Kidney (tissue), 13 donors: ENCODE measurements at regions not wholly inside any gene's neighbourhood (a gene's known extent, or its start where the extent isn't known, plus 50 kb on each side); places are given as distances from the start of the nearest gene placed in this dataset.
"Not testable (repeated sequence)": the region's sequence is repeated elsewhere in the genome, so short reads cannot be mapped to it uniquely, and the experiment has no call there.

Experiments used
- DNase-seq, 5 donors: peaks; one replicate each; pipeline ENCODE4 v3.0.0-alpha.2; 2013 to 2020
- FAIRE-seq: peaks from 2 replicates; lab custom pipeline; 2012; peaks lifted over from hg19 to GRCh38; lab: Jason Lieb, UNC
- H3K27ac ChIP-seq, 2 donors: one replicate each; pipeline ENCODE4 v1.7.0; 2013; ENCODE audit warnings: low read depth in 2 of 2, low read length in 2 of 2, inconsistent platforms in 1 of 2
- H3K27me3 ChIP-seq: one replicate; pipeline ENCODE4 v1.7.1; 2013; ENCODE audit warnings: low read length, inconsistent platforms; ENCODE audit not compliant: control insufficient read depth, insufficient read depth
- H3K36me3 ChIP-seq, 3 donors: one replicate each; pipeline versions ENCODE4 v1.7.0 to v1.7.1; 2013; ENCODE audit warnings: low read length in 3 of 3, control low read depth in 1 of 3, inconsistent platforms in 1 of 3; ENCODE audit not compliant: insufficient read depth in 3 of 3, control insufficient read depth in 2 of 3
- H3K4me1 ChIP-seq, 3 donors: one replicate each; pipeline versions ENCODE4 v1.7.0 to v1.7.1; 2013; ENCODE audit warnings: low read length in 3 of 3, inconsistent platforms in 1 of 3, low read depth in 1 of 3; ENCODE audit not compliant: control insufficient read depth in 2 of 3, insufficient read depth in 2 of 3
- H3K4me3 ChIP-seq, 3 donors: one replicate each; pipeline versions ENCODE4 v1.7.0 to v1.8.1; 2013; ENCODE audit warnings: low read length in 3 of 3, control low read depth in 1 of 3, inconsistent platforms in 1 of 3
- H3K9ac ChIP-seq, 3 donors: one replicate each; pipeline versions ENCODE4 v1.7.0 to v1.7.1; 2013; ENCODE audit warnings: low read length in 3 of 3, control low read depth in 1 of 3, inconsistent platforms in 1 of 3
- H3K9me3 ChIP-seq, 3 donors: one replicate each; pipeline versions ENCODE4 v1.7.0 to v1.7.1; 2013; ENCODE audit warnings: low read length in 3 of 3, control low read depth in 1 of 3, inconsistent platforms in 1 of 3; ENCODE audit not compliant: control insufficient read depth in 2 of 3, insufficient read depth in 1 of 3
- intact Hi-C: fragments of 100-400 bp; cut with DNase I; formaldehyde crosslinking; loops from one replicate; pipeline ENCODE4 v1.11.1; 2022
- TF ChIP-seq, protein P1 (sequence below): IDR thresholded peaks from 3 replicates; pipeline ENCODE4 v1.5.1; 2012; ENCODE audit warnings: mild to moderate bottlenecking, moderate library complexity, borderline replicate concordance; ENCODE audit not compliant: insufficient read depth; ENCODE audit errors: extremely low read depth
- donor health status: control.
- donor health status: control.
- donor health status: control.
- donor health status: control.
- donor health status: control.
- donor health status: DM: yes; HTN: yes; CAD: no.
- donor health status: Normal renal cell carcinoma (clear cell type).

DNA sequence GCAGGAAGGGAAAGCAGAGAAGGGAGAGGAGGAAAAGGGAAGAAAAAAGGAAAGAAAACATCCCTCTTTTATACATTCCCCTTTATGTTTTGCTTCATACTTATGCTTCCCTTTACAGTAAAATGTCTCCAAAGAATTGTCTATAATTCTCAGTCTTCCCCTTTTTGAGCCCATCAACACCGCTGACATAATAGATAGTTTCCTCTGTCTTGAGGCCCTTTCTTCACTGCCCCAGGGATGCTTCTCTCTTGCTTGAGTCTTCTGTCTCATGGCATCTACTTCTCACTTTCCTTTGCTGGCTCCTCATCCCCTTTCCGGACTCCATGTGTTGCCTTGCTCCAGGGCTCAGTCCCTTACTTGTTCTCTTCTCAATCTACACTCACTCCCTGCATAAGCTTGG lies 99.7 kb upstream of the DAZL start:
- no peaks in the 10 kb centered on the region for H3K27me3 ChIP-seq
- no peak overlapping the region for H3K9ac ChIP-seq
- no peaks in the 10 kb centered on the region for H3K36me3 ChIP-seq
- no peak overlapping the region for H3K27ac ChIP-seq
- no peak for FAIRE-seq
- H3K4me3 ChIP-seq, result no peak overlapping the region
- intact Hi-C loops, result no loop called here
- DNase-seq, result no peak
- no peaks in the 10 kb centered on the region for H3K9me3 ChIP-seq
- H3K4me1 ChIP-seq, result no peaks in the 10 kb centered on the region
- TF ChIP-seq, protein P1, sequence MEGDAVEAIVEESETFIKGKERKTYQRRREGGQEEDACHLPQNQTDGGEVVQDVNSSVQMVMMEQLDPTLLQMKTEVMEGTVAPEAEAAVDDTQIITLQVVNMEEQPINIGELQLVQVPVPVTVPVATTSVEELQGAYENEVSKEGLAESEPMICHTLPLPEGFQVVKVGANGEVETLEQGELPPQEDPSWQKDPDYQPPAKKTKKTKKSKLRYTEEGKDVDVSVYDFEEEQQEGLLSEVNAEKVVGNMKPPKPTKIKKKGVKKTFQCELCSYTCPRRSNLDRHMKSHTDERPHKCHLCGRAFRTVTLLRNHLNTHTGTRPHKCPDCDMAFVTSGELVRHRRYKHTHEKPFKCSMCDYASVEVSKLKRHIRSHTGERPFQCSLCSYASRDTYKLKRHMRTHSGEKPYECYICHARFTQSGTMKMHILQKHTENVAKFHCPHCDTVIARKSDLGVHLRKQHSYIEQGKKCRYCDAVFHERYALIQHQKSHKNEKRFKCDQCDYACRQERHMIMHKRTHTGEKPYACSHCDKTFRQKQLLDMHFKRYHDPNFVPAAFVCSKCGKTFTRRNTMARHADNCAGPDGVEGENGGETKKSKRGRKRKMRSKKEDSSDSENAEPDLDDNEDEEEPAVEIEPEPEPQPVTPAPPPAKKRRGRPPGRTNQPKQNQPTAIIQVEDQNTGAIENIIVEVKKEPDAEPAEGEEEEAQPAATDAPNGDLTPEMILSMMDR, result no peak

DNA sequence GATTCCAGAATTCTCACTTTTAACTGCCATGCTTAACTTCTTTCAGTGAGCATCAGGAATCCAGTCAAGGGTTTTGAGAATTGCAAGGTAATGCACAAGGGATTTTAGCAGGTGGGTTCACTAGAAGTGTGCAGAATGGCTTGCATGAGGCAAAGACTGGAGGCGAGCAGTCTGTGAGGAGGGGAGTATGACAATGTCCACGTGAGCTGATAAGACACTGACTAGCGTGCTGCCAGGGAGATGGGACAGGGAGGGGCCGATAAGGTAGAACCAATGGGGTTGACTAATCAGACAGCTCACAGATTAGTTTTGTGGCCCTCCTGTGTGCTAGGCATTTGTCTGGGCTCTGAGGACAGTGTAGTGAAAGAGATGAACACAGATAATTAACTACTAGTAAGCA lies 102.0 kb upstream of the DAZL start:
- Histone ChIP-seq H3K36me3 (no peaks in the 10 kb centered on the region), H3K9ac (no peak overlapping the region), H3K27ac (no peak overlapping the region), H3K4me1 (no peaks in the 10 kb centered on the region), H3K4me3 (no peak overlapping the region), H3K9me3 (no peaks in the 10 kb centered on the region), H3K27me3 (no peaks in the 10 kb centered on the region)
- intact Hi-C loops, result no loop called here
- TF ChIP-seq, protein P1, result no peak
- DNase-seq, result no peak
- no peak for FAIRE-seq

DNA sequence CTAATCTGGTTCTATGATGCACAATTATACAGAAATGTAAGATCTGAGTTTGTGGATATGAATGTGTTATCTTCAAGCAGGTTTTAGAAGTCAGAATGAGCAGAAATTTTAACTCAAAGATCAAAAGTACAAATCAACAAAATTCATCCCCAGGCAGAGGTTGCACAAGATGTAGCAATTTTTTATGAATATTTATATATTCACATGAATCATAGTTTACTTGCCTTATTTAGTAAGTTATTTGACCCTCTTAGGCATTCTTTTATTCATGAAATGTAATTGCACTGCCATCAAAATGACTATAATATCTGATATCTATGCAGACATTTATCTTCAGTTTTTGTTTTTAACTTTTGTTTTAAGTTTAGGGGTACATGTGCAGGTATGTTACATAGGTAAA lies 103.1 kb upstream of the DAZL start:
- no peak for FAIRE-seq
- H3K27me3 ChIP-seq, result no peaks in the 10 kb centered on the region

DNA sequence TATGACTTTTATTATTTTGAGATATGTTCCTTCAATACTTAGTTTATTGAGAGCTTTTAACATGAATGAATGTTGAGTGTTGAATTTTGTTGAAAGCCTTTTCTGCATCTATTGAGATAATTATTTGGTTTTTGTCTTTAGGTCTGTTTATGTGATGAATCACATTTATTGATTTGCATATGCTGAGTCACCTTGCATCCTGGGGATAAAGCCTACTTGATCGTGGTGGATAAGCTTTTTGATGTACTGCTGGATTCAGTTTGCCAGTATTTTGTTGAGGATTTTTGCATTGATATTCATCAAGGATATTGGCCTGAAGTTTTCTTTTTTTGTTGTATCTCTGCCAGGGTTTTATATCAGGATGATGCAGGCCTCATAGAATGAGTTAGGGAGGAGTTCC lies 106.5 kb upstream of the DAZL start:
- H3K9ac ChIP-seq, H3K36me3 ChIP-seq, H3K4me3 ChIP-seq, H3K9me3 ChIP-seq, H3K4me1 ChIP-seq, H3K27ac ChIP-seq, DNase-seq, intact Hi-C loops, FAIRE-seq, H3K27me3 ChIP-seq: not testable (repeated sequence)

More for the DNA sequence above, 103.1 kb upstream of the DAZL start:
- Histone ChIP-seq H3K36me3 (no peaks in the 10 kb centered on the region), H3K27ac (no peak overlapping the region), H3K4me1 (no peaks in the 10 kb centered on the region), H3K9me3 (no peaks in the 10 kb centered on the region), H3K4me3 (no peak overlapping the region), H3K9ac (no peak overlapping the region)
- intact Hi-C loops, result no loop called here
- no peak for DNase-seq
- TF ChIP-seq, protein P1, result no peak
